OCI-LY3 (cell line): ENCODE measurements at regions not wholly inside any gene's neighbourhood (a gene's known extent, or its start where the extent isn't known, plus 50 kb on each side); places are given as distances from the start of the nearest gene placed in this dataset.

Source experiments
- H2AFZ ChIP-seq: fragments of 200-600, 300-600 bp; shearing (Covaris generic); 2 replicates; pipeline ENCODE4 v1.6.0; 2014; ENCODE audit warnings: antibody characterized with exemption, low read depth, low read length
- H3K27ac ChIP-seq: fragments of 200-600, 300-600 bp; sonication (generic); 2 replicates; pipeline ENCODE4 v1.5.1; 2014; ENCODE audit warnings: mild to moderate bottlenecking, low read length, moderate library complexity, mixed read lengths
- H3K27me3 ChIP-seq: fragments of 200-600, 300-600 bp; sonication (generic); 2 replicates; pipeline ENCODE4 v1.6.1; 2014; ENCODE audit warnings: low read depth, low read length, mixed read lengths
- H3K36me3 ChIP-seq: fragments of 200-600, 300-600 bp; sonication (generic); replicated peaks from 2 replicates; pipeline ENCODE3; 2014; ENCODE audit warnings: low read depth, low read length, mixed read lengths
- H3K4me1 ChIP-seq: fragments of 300-600, 200-600 bp; sonication (generic); 2 replicates; pipeline ENCODE4 v1.6.1; 2014; ENCODE audit warnings: low read length, mixed read lengths
- H3K4me2 ChIP-seq: fragments of 200-600, 300-600 bp; sonication (generic); 2 replicates; pipeline ENCODE4 v1.6.1; 2014; ENCODE audit warnings: low read length, mixed read lengths
- H3K4me3 ChIP-seq: fragments of 300-600, 200-600 bp; sonication (generic); 2 replicates; pipeline ENCODE4 v1.5.1; 2014; ENCODE audit warnings: antibody characterized with exemption, mild to moderate bottlenecking, low read length, moderate library complexity
- H3K79me2 ChIP-seq: fragments of 300-600, 200-600 bp; shearing (Covaris generic); 2 replicates; pipeline ENCODE4 v1.6.1; 2014; ENCODE audit warnings: mild to moderate bottlenecking, low read length, mixed read lengths
- H3K9ac ChIP-seq: fragments of 300-600, 200-600 bp; shearing (Covaris generic); 2 replicates; pipeline ENCODE4 v1.6.0; 2014; ENCODE audit warnings: mild to moderate bottlenecking, low read length, moderate library complexity
- H3K9me3 ChIP-seq: fragments of 200-600, 300-600 bp; shearing (Covaris generic); 2 replicates; pipeline ENCODE4 v1.6.1; 2014; ENCODE audit warnings: low read length, mixed read lengths; ENCODE audit not compliant: insufficient read depth
- H4K20me1 ChIP-seq: fragments of 200-600, 300-600 bp; sonication (generic); 2 replicates; pipeline ENCODE4 v1.6.1; 2016; ENCODE audit warnings: low read length, mixed read lengths; ENCODE audit not compliant: insufficient read depth
- EZH2phosphoT487 ChIP-seq: fragments of 200-600 bp; shearing (Covaris generic); IDR thresholded peaks from 2 replicates; pipeline ENCODE4 v1.6.1; 2018; ENCODE audit warnings: antibody characterized with exemption, mixed run types, low read depth
- TF ChIP-seq, protein P1 (sequence below): fragments of 200-600, 300-600 bp; sonication (generic); IDR thresholded peaks from 2 replicates; pipeline ENCODE4 v1.5.1; 2014; ENCODE audit warnings: antibody characterized with exemption, low read length, low read depth

DNA sequence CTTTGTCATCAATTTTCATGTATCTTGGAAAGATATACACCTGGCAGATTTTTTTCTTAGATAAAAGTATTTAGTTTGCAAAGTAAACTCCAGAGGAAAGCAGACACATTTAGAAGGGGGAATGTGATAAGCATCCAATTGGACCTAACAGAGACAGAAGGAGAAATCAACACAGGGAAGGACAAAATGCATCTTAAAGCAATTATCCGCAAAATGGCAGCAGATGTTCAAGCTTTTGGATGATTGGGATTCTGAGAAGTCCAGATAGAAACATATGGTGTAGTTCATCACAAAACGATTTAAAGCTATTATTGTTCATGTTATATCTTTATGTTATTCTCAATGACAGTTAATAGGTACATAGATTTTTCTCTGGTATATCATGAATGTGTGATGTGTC lies 1153.1 kb upstream of the B3GALT2 start:
- no peaks in the 10 kb centered on the region for H3K9me3 ChIP-seq
- no peaks in the 10 kb centered on the region for H3K36me3 ChIP-seq
- no peak overlapping the region for H3K4me2 ChIP-seq
- no peak for TF ChIP-seq EZH2phosphoT487
- TF ChIP-seq, protein P1, sequence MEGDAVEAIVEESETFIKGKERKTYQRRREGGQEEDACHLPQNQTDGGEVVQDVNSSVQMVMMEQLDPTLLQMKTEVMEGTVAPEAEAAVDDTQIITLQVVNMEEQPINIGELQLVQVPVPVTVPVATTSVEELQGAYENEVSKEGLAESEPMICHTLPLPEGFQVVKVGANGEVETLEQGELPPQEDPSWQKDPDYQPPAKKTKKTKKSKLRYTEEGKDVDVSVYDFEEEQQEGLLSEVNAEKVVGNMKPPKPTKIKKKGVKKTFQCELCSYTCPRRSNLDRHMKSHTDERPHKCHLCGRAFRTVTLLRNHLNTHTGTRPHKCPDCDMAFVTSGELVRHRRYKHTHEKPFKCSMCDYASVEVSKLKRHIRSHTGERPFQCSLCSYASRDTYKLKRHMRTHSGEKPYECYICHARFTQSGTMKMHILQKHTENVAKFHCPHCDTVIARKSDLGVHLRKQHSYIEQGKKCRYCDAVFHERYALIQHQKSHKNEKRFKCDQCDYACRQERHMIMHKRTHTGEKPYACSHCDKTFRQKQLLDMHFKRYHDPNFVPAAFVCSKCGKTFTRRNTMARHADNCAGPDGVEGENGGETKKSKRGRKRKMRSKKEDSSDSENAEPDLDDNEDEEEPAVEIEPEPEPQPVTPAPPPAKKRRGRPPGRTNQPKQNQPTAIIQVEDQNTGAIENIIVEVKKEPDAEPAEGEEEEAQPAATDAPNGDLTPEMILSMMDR = no peak
- H3K4me3 ChIP-seq = no peak overlapping the region
- H3K27ac ChIP-seq = no peak overlapping the region
- H3K9ac ChIP-seq = no peak overlapping the region
- no peaks in the 10 kb centered on the region for H3K79me2 ChIP-seq
- no peaks in the 10 kb centered on the region for H3K27me3 ChIP-seq
- H2AFZ ChIP-seq = no peak overlapping the region
- peaks cover 9% of the 10 kb centered on the region for H3K4me1 ChIP-seq
- H4K20me1 ChIP-seq = no peaks in the 10 kb centered on the region

GRCh38 chr1:194338241-194338948 lies 1152.0 kb upstream of the B3GALT2 start:
- Histone ChIP-seq H2AFZ (no peak overlapping the region), H3K4me2 (no peak overlapping the region), H4K20me1 (no peaks in the 10 kb centered on the region), H3K4me3 (no peak overlapping the region), H3K79me2 (no peaks in the 10 kb centered on the region), H3K27ac (no peak overlapping the region), H3K27me3 (no peaks in the 10 kb centered on the region), H3K9ac (no peak overlapping the region), H3K36me3 (no peaks in the 10 kb centered on the region), H3K4me1 (peaks cover 9% of the 10 kb centered on the region), H3K9me3 (no peaks in the 10 kb centered on the region)
- TF ChIP-seq, protein P1 = no peak
- no peak for TF ChIP-seq EZH2phosphoT487

DNA sequence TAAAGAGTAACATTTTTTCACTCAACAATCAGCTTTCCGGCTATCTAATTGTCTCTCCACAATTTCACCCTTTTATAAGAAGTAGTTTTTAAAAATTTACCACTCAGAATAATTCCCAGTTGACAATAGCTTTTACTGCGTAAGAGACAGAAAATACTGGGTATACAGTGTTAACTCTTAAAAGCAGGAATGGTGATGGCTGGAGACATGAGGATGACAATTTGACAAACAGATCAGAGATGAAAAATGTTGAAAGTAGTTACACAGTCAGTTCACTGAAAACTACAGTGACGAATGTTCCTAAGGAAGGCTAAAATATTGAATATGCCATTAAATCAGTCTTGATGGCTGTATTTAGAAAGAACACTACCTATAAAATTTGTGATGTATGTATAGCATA lies 1146.8 kb upstream of the B3GALT2 start:
- H3K27ac ChIP-seq = no peak overlapping the region
- no peak overlapping the region for H2AFZ ChIP-seq
- no peaks in the 10 kb centered on the region for H3K79me2 ChIP-seq
- H3K27me3 ChIP-seq = no peaks in the 10 kb centered on the region
- H3K9me3 ChIP-seq = no peaks in the 10 kb centered on the region
- H3K4me1 ChIP-seq = peaks cover 3% of the 10 kb centered on the region
- no peaks in the 10 kb centered on the region for H4K20me1 ChIP-seq
- no peak overlapping the region for H3K4me2 ChIP-seq
- H3K9ac ChIP-seq = no peak overlapping the region
- TF ChIP-seq EZH2phosphoT487 = no peak
- TF ChIP-seq, protein P1 = no peak
- H3K36me3 ChIP-seq = no peaks in the 10 kb centered on the region
- H3K4me3 ChIP-seq = no peak overlapping the region

GRCh38 chr1:194331758-194332157 lies 1145.3 kb upstream of the B3GALT2 start:
- Histone ChIP-seq H3K4me3 (no peak overlapping the region), H3K27ac (no peak overlapping the region), H3K4me2 (no peak overlapping the region), H4K20me1 (no peaks in the 10 kb centered on the region), H3K9me3 (no peaks in the 10 kb centered on the region), H3K36me3 (no peaks in the 10 kb centered on the region), H3K9ac (no peak overlapping the region), H3K27me3 (no peaks in the 10 kb centered on the region), H3K79me2 (no peaks in the 10 kb centered on the region), H3K4me1 (no peaks in the 10 kb centered on the region), H2AFZ (no peak overlapping the region)
- TF ChIP-seq, protein P1 = no peak
- TF ChIP-seq EZH2phosphoT487 = no peak
